Right cardiac atrium (tissue), 5 donors: ENCODE measurements at regions not wholly inside any gene's neighbourhood (a gene's known extent, or its start where the extent isn't known, plus 50 kb on each side); places are given as distances from the start of the nearest gene placed in this dataset.
A peak's percentile ranks its signal among the peaks of the same experiment; 100 is the strongest.

ENCODE experiments used
- ATAC-seq, 2 donors: fragments of 200-7000 bp; cut with Tn5 transposase; one replicate each; pipeline versions ENCODE4 v1.8.0 to v1.9.1; 2020; ENCODE audit warnings: moderate library complexity in 2 of 2, mild to moderate bottlenecking in 1 of 2
- DNase-seq, 3 donors: peaks; one replicate each; pipeline ENCODE4 v3.0.0-alpha.2; 2020
- H3K27ac ChIP-seq: one replicate; pipeline ENCODE4 v1.5.1; 2013; ENCODE audit warnings: mild to moderate bottlenecking, low read length, control low read depth, moderate library complexity
- H3K27me3 ChIP-seq: one replicate; pipeline ENCODE4 v1.6.1; 2013; ENCODE audit not compliant: control insufficient read depth, insufficient read depth
- H3K4me1 ChIP-seq: one replicate; pipeline ENCODE4 v1.6.1; 2013; ENCODE audit warnings: low read length; ENCODE audit not compliant: control insufficient read depth, insufficient read depth
- H3K4me3 ChIP-seq: one replicate; pipeline ENCODE4 v1.5.1; 2013; ENCODE audit warnings: low read length, control low read depth
- H3K9me3 ChIP-seq: one replicate; pipeline ENCODE4 v1.6.1; 2013; ENCODE audit warnings: low read length; ENCODE audit not compliant: control insufficient read depth
- WGBS: extraction: QIAGEN DNeasy Blood & Tissue Kit; methylation state at CpG from one replicate; pipeline ENCODE4 v1.1.7; 2013; 5-methylcytosine and 5-hydroxymethylcytosine counted together
- intact Hi-C, 4 donors: fragments of 100-400 bp; cut with DNase I; formaldehyde crosslinking; loops; one replicate each; pipeline versions ENCODE4 v1.11.0 to v1.14.0; 2022 to 2023
- donor health status: healthy with polysubstance abuse.
- donor health status: DM: no; HTN: yes; CAD: no.
- donor health status: DM: no; HTN: no; CAD: no.
- donor health status: DM: no; HTN: yes; CAD: no; lungs with severe emphysema.
- donor health status: DM: yes; HTN: yes; CAD: no.

GRCh38 chr1:117284399-117285215 lies 73.9 kb upstream of the VTCN1 start:
- Histone ChIP-seq H3K4me3 (no peak overlapping the region), H3K27me3 (no peaks in the 10 kb centered on the region), H3K27ac (no peak overlapping the region), H3K4me1 (no peaks in the 10 kb centered on the region), H3K9me3 (no peaks in the 10 kb centered on the region)
- ATAC-seq = peak; percentile 51 to 70
- intact Hi-C loops = loop anchor here (5.0 to 10.0 kb wide), 2 partner anchors 200 to 217 kb away; no protein-coding TSS in a partner anchor
- no peak for DNase-seq
- 78% methylated on average over 3 of the region's 3 CpGs for WGBS

GRCh38 chr1:117278531-117278930 lies 67.8 kb upstream of the VTCN1 start:
- intact Hi-C loops = no loop called here
- no peaks in the 10 kb centered on the region for H3K9me3 ChIP-seq
- DNase-seq (no peak), ATAC-seq (no peak)
- H3K27me3 ChIP-seq = no peaks in the 10 kb centered on the region
- H3K27ac ChIP-seq = no peak overlapping the region
- 67% methylated on average over 5 of the region's 5 CpGs for WGBS
- H3K4me1 ChIP-seq = no peaks in the 10 kb centered on the region
- no peak overlapping the region for H3K4me3 ChIP-seq

GRCh38 chr1:117275055-117275454 lies 64.3 kb upstream of the VTCN1 start:
- intact Hi-C loops = no loop called here
- no peak for ATAC-seq
- no peak for DNase-seq
- Histone ChIP-seq H3K4me3 (no peak overlapping the region), H3K4me1 (no peaks in the 10 kb centered on the region), H3K9me3 (no peaks in the 10 kb centered on the region), H3K27ac (no peak overlapping the region), H3K27me3 (no peaks in the 10 kb centered on the region)
- 65% methylated on average over 2 of the region's 2 CpGs for WGBS

- H3K27me3 ChIP-seq = no peaks in the 10 kb centered on the region
- ATAC-seq (no peak), DNase-seq (no peak)
- intact Hi-C loops = no loop called here
- 77% methylated on average over 4 of the region's 4 CpGs for WGBS
- peaks cover 7% of the 10 kb centered on the region for H3K4me1 ChIP-seq
- H3K9me3 ChIP-seq = no peaks in the 10 kb centered on the region
- no peak overlapping the region for H3K4me3 ChIP-seq
- H3K27ac ChIP-seq = no peak overlapping the region
These were observed 61.2 kb upstream of the VTCN1 start for GRCh38 chr1:117271959-117272358.

GRCh38 chr1:117271129-117271528 lies 60.4 kb upstream of the VTCN1 start:
- H3K27ac ChIP-seq = no peak overlapping the region
- intact Hi-C loops = no loop called here
- 79% methylated on average over 5 of the region's 5 CpGs for WGBS
- no peak overlapping the region for H3K4me3 ChIP-seq
- H3K27me3 ChIP-seq = no peaks in the 10 kb centered on the region
- DNase-seq = no peak
- H3K9me3 ChIP-seq = no peaks in the 10 kb centered on the region
- ATAC-seq = no peak
- H3K4me1 ChIP-seq = peaks cover 7% of the 10 kb centered on the region

- intact Hi-C loops = no loop called here
- no peak for DNase-seq
These were observed 60.0 kb upstream of the VTCN1 start for GRCh38 chr1:117270679-117271078.

GRCh38 chr1:117268535-117269455 lies 58.1 kb upstream of the VTCN1 start:
- Histone ChIP-seq H3K4me1 (peaks cover 7% of the 10 kb centered on the region), H3K9me3 (no peaks in the 10 kb centered on the region), H3K27ac (no peak overlapping the region), H3K4me3 (no peak overlapping the region), H3K27me3 (no peaks in the 10 kb centered on the region)
- DNase-seq = no peak
- intact Hi-C loops = no loop called here
- ATAC-seq = no peak
- 57% methylated on average over 11 of the region's 11 CpGs for WGBS

More at GRCh38 chr1:117270679-117271078, 60.0 kb upstream of the VTCN1 start:
- Histone ChIP-seq H3K9me3 (no peaks in the 10 kb centered on the region), H3K27ac (no peak overlapping the region), H3K27me3 (no peaks in the 10 kb centered on the region), H3K4me3 (no peak overlapping the region), H3K4me1 (peaks cover 7% of the 10 kb centered on the region)
- ATAC-seq = no peak

GRCh38 chr1:117267232-117267774 lies 56.6 kb upstream of the VTCN1 start:
- Histone ChIP-seq H3K4me1 (peaks cover 7% of the 10 kb centered on the region), H3K9me3 (no peaks in the 10 kb centered on the region), H3K4me3 (no peak overlapping the region), H3K27me3 (no peaks in the 10 kb centered on the region), H3K27ac (no peak overlapping the region)
- ATAC-seq = no peak
- no peak for DNase-seq
- intact Hi-C loops = no loop called here
- 84% methylated on average over 3 of the region's 3 CpGs for WGBS

GRCh38 chr1:117262976-117263375 lies 52.2 kb upstream of the VTCN1 start:
- H3K4me1 ChIP-seq = peaks cover 2% of the 10 kb centered on the region
- DNase-seq = no peak
- H3K27ac ChIP-seq = no peak overlapping the region
- no peaks in the 10 kb centered on the region for H3K27me3 ChIP-seq
- no peaks in the 10 kb centered on the region for H3K9me3 ChIP-seq
- no peak overlapping the region for H3K4me3 ChIP-seq
- intact Hi-C loops = no loop called here
- no peak for ATAC-seq
- WGBS = 91% methylated on average over 5 of the region's 5 CpGs

- intact Hi-C loops = no loop called here
- H3K4me3 ChIP-seq = no peak overlapping the region
- no peaks in the 10 kb centered on the region for H3K9me3 ChIP-seq
- no peaks in the 10 kb centered on the region for H3K4me1 ChIP-seq
- WGBS = 94% methylated on average over 2 of the region's 2 CpGs
- no peak for DNase-seq
- no peaks in the 10 kb centered on the region for H3K27me3 ChIP-seq
- ATAC-seq = no peak
- no peak overlapping the region for H3K27ac ChIP-seq
These were observed 50.7 kb upstream of the VTCN1 start for GRCh38 chr1:117261424-117261785.
